IPS DF 19.7 (cell line): ENCODE measurements at regions not wholly inside any gene's neighbourhood (a gene's known extent, or its start where the extent isn't known, plus 50 kb on each side); places are given as distances from the start of the nearest gene placed in this dataset.
"Not testable (repeated sequence)": the region's sequence is repeated elsewhere in the genome, so short reads cannot be mapped to it uniquely, and the experiment has no call there.

Source experiments
- DNase-seq: peaks from one replicate; pipeline ENCODE4 v3.0.0-alpha.2; 2013; ENCODE audit warnings: low read depth, low spot score

DNA sequence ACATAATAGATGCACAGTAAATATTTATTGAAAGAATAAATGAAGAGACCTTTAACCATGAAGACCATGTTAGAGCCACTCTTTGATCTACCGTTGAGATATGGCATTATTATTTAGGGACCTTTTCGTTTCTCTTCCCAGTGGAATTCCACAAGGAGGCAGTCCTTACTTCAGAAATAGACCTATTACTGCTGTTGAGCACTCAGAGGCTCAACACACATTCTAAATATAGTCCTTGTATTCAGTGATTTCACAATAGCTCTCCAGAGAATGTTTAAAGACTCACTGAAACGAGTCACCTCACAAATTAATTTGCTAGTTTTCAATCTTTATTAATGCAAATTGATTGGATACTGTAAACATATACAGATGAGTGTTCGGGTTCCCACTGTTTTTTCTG lies 603.8 kb downstream of the CDH8 start:
- DNase-seq, result no peak

DNA sequence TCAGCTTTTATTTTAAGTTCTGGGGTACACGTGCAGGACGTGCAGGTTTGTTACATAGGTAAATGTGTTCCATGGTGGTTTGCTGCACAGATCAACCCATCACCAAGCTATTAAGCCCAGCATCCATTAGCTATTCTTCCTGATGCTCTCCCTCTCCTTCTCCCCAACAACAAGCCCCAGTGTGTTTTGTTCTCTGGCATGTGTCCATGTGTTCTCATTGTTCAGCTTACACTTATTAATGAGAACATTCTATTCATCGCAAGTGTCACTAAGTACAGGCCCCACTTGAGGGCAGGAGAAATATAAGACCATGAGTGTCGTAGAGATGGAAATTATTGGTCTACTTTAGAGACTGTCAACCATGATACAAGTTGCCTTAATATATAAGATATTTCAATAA lies 615.1 kb downstream of the CDH8 start:
- DNase-seq, result no peak

DNA sequence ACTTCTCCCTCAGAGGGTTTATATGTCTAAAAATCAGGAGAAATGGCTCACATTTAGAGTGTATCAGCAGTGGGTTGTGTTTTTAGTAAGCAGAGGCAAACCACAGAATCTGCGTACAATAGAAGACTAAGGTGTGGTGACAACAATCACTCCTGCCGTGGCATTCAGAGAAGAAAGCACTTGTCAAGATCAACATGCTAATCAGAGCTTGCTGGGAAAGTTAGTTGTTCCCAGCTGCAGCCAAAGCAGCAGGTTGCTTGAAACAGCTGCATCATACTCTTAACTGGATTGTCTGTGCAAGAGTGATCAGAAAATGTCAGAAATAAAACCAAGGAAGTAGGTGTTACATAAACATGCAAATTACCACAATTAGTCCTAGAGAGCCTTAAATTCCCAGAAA lies 616.4 kb downstream of the CDH8 start:
- no peak for DNase-seq

DNA sequence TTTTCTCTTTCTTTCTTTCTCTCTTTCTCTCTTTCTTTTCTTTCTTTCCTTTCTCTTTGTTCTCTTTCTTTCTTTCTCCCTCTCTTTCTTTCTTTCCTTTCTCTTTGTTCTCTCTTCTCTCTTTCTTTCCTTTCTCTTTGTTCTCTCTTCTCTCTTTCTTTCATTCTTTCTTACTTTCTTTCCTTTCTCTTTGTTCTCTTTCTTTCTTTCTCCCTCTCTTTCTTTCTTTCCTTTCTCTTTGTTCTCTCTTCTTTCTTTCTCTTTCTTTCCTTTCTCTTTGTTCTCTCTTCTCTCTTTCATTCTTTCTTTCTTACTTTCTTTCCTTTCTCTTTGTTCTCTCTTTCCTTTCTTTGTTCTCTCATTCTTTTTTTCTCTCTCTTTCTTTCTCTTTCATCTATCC lies 617.4 kb downstream of the CDH8 start:
- not testable (repeated sequence) for DNase-seq

DNA sequence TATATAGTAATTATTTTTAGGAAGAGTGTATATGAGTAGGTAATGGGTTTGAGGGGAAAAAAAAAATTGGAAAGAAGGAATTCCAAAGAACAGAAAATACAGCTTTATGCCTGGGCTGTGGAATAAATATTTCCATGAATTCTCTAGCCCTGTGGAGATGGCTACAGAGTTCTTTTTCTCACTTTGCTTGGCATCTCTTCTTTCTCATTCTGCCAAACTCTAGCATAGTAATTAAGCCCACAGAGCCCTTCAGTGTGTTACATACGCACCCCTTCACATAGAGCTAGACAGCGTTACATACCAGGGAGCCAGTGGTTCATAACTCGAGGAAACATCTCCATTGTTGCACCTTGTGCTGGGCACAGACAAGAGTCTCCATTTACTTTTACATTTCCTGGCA lies 621.1 kb downstream of the CDH8 start:
- DNase-seq, result no peak

DNA sequence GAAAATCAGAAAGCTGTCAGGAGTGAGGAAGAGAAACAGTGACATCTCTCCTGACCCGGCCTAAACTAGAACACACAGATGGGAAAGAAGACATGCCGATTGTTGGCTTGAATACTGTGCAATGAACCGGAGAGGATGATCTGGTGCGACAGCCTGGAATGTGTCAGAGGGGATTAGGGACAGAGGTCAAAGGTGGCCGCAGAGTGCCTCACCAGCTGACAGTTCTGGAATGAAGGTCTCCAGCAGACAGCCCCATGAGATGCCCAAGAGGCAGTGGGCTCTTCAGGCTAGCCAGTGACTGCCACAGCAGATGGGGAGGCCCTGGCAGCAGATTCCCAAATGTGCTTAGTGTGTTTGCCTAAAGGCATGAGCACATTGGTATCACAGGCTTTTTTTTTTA lies 623.2 kb downstream of the CDH8 start:
- no peak for DNase-seq

DNA sequence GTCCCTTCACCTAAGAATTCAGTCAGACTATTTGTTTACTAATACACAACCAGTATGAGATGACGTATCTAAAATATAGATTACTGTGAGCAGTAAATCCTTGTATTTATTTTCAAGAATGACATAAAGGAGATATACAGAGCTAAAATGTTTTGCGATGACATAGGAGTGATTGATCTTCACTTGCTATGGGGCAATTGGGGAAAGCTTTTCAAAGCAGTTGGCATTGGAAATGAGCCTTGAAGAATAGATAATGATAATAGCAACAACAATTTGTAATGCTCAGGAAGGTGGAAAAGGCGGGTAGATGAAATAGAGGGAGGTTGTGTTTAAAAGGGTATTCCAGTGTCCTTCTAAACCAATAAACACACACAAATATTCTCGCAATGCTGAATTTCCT lies 623.7 kb downstream of the CDH8 start:
- DNase-seq, result no peak

DNA sequence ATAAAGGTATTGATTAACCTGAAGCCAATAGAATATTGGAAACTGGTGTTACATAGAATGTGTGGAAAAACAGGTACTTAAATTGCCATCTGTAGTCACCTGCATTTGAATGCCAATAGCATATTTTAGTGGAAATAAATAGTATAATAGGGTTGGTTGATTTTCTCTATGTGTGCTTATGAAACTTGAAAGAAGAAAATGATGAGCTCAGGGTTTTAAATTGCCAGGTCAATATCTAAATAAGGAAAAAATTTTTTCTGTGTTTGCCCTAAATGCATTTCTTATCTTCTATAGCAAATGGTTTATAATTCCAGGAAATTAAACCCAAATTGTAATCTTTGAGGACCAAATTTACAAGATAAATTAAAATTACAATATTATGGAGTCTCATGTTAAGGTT lies 626.6 kb downstream of the CDH8 start:
- DNase-seq, result no peak

DNA sequence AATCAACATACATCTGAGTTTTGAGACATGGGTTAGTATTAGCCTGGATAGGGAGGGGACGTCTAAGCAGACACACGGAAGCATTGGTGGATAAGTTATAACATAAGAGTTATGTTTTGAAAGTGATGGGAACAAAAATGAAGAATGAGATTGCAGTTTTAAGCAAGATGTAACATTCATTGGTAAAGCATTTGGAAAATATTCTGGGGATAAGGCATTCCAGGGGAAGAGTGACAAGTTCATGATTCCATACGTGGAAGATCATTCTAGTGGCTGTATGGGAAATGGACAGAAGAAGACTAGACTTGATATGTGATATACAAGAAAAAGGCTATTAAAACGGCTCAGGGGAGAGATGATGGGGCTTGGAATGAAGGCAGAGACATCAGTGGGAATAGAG lies 632.9 kb downstream of the CDH8 start:
- no peak for DNase-seq

DNA sequence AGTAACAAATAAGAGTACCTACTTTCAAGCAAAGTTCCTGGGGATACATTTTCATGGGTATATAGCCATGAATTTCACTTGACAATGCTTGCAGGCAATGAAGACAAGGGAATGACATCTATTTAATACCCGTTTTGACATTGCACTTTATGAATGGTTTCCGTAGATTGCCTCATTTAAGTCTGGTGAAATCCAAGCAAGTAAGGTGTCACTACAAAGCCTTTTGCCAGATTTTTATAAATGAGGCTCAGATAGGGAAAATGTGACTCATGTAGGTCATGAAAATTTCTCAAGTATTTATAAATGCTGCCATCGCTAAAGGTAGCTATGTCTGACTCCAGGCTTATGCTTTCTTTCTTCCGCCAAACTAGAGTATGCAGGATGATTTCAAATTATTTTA lies 644.3 kb downstream of the CDH8 start:
- DNase-seq, result no peak

DNA sequence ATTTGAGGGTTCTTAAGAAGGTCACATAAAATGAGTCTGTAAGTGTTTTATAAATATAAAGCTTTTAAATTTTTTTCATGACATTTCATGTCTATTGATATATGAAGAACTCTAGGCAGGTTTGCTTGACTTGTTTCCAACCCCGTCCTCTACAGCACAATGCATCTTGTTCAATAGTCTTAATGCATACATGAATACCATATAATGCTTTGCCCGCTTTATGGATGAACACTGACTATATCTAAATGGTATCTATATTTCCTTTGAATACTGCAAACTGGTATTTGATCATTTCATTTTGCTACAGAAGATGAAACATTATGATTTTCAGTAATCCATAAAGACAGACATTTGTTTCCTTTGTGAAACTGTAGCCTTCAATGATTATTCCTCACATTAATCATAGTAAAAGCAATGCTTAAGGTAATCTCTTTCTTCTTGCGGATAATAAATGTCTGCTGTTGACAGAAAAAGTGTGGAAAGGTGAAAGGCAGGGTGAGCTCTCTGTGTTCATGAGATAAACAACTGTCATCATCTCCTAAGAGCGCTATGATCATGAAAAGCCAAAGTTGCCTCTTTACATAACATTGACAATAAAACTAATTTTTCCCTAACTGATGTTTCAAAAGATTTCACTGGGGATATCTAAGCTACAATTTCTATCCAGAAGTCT lies 645.1 kb downstream of the CDH8 start:
- no peak for DNase-seq

DNA sequence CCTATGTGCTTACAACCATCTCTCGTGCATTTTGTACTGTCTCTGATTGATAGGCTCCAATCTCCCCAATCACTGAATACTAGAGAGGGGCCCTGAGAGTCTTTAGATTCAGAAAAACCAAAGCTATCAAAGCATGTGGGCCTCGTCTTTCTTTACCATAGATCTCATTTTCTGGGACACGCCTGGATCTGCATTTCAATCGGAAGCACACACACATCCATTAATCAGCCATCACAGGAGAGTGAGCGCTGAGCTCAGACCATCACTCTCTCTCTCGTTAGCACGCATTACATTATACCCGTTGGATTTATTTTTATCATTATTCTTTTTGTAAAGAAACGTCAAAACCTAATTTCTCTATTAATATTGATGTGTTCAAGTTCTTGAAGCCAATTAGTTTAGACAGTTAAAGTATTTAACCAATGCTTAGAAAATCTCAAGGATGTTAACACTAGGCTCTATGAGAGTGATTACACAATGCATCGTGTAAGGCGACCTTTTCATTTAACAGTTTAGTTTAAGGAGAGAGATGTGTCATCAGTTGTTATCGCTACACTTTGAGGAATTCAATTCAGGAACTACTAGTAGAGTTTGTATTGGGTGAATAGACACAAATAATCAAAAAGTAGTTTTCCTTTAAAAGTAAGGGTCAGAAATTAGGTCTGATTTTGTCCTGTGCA lies 650.7 kb downstream of the CDH8 start:
- no peak for DNase-seq

DNA sequence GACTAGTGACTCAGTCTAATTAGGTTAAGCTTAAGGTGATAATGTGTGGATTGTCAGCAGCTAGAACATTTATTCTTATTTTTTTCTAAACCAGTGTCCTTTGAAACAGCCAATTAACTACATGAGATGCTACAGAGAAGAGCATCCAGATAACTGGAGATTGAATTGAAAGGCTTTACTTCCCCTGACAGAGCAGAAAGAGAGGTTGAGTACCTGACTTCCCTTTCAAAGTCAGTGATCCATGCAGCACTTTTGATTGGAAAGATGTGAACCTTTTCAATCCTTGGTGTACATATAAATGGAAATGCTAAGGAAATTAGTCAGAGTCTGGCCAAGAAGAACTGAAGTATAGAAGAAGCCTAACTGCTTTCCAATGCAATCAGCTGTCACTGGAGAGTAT lies 653.8 kb downstream of the CDH8 start:
- DNase-seq, result no peak

DNA sequence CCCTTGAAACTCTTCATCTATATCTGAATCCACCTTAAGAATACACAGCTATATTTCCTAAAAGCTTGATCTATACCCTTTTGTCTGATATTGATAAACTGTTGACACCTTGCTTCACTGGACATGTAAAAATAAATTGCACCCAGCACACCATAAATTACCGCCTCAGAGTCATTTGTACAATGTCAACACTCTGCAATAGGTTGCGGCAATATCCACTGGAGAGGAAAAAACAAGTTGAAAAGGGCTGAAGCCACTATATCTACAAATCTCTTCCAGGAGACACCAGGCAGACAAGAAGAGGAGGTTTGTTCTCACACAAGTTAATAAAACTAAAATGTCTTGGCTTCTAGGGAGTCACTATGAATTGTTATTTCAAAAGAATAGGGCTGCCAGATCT lies 656.9 kb downstream of the CDH8 start:
- DNase-seq, result no peak

DNA sequence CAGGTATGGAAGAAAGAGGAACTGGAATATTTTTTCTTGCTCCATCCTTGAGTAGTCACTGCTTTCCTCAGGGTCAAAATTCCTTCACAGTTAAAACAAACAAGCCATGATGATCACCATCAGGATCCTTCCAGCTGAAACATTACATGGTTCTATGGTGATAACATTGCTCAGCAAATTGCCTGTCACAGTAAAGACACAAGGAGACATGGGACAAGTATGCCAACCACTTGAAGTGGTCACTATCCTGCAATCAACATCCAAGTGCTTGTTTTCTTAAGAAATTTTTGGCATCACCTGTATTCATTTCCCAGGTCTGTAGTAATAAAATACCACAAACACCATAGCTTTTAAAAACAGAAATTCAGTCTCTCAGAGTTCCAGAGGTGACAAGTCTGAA lies 662.2 kb downstream of the CDH8 start:
- DNase-seq, result no peak

DNA sequence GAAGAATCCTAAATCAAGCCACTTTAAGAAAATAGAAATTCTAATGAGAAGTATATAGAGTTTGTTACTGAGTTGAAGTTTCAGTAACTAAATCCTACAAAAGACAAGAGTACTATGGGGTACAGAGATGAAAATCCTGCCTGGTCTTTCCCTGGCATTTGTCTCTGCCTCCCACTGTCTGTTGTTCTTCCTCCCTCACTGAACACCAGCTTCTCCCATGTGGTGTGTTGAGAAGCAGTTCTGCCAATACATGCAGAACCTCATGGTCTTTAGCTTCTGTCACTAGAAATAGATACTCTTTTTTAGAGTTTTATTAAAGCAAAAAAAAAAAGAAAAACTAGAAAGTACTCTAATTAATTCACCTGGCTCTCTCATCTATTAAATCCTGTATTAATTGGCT lies 664.4 kb downstream of the CDH8 start:
- DNase-seq, result no peak

DNA sequence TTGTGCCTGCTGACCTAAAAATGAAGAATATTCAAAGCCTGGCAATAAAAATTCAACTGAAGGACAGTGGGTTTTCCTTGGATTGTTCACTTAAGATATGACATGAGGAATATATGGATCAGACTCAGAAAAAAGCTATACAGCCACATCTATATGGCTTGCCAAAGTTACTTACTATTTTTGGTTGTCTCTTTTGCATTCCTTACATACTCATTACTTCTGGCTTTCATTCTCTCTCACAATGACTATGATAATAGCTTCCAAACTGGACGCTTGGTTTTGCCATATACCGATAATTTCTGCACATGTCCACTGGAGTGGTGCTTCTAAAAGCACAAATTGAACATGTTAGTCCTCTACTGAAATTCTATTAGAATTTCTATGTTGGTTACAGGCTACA lies 664.9 kb downstream of the CDH8 start:
- no peak for DNase-seq

DNA sequence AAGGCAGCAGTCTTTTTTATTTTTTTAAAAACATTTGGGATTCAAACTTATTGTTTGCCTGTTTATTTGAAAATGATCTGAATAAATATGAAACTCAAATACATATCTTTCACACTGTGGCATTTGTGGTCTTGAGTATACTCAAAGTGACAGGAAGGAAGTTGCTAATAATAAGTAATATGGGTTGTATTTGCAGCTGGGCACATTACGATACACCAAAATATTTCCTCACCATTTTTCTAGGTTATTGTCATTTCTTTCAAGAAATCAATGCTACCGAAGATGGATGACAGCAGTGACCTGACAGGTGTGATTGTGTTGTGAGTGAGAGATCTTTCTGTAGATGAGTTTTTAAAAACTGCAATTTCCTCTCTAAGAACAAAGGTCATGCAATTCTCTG lies 665.7 kb downstream of the CDH8 start:
- DNase-seq, result no peak

DNA sequence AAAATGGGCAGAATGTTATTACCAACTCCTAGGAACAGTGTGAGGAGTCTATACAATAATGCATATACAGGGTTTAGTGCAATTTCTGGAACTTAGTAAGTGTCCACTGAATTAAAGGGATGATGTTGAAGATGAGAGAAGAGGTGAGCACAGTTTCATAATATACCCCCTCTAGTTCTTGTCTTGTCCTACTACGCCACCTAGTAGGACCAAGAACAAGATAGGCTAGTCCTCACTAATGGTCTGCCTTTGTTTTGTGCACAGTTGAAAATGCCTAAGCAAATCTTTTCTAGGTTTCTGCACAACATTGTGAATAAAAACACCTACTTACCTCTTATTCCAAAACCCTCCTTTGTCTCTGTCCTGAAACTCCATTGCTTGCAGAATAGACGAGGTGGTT lies 670.2 kb downstream of the CDH8 start:
- DNase-seq, result no peak

DNA sequence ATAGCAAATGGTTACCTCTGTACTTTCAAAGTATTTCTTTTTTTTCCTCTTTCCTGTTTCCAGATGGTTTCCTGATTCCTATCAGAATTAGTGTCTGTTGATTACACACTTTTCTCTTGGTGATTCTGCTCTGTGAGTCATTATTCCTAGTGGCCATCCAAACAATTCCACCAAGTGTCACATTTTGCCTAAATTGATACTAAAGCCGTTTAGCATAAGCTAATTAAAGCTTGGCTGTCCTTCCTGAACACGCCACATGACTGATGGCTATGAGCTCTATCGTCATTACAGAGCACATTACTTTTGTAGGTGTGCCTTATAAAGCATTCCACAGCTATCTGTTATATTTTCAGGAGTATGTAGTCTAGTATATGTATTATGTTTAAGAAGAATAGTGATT lies 671.2 kb downstream of the CDH8 start:
- DNase-seq, result no peak

DNA sequence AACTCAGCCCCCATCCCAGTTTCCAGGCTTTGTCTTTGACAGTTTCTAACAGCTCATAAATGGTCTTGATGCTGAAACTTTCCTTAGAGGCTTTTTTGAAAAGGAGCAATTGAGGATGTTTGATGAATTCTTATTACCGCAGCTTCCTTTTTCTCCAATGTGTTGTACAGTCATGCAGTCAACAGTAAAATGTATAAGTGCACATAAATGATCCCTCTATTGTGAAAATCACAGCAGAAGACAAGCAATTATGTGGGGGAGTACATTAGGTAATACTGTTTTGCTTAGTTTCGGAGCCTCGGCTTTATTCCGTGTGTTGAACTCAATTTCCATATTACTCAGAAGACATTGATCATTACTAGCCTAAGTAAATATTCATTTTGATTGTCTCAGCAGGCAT lies 673.7 kb downstream of the CDH8 start:
- no peak for DNase-seq

DNA sequence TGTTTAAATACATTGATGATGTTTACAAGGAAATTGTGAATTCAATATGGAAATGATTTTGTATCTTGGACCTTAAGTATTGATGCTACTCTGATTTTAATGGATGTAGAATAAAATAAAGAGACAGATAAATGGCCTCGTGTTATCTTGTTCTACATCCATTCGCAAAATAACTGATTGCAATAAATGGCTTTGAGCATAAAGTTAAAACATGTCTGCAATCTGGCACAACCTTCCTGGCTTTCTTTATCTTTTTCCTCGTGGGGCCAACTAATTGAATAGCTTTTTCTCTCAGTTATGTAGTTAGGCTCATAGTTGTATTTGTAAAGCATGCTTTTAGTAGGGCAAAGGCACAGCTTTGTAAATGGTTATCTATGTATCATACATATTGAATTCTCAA lies 691.4 kb downstream of the CDH8 start:
- no peak for DNase-seq

DNA sequence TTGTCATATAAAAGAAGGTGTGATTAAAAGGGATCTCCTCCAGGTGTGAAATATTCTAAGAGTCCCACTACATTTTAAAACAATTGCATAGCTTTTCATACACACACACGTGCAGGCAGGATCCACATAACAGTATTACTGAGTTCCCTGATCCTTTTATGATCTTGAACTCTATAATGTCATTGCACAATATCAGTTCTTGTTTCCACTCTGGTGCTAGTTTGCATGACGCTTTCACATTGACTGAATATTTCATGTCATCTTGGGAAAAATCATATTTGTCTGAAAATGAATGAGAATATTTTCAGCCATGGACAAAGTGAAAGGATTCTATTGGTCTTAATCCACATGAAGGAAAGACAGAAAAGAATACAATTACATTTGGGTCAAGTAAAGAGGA lies 703.8 kb downstream of the CDH8 start:
- no peak for DNase-seq

DNA sequence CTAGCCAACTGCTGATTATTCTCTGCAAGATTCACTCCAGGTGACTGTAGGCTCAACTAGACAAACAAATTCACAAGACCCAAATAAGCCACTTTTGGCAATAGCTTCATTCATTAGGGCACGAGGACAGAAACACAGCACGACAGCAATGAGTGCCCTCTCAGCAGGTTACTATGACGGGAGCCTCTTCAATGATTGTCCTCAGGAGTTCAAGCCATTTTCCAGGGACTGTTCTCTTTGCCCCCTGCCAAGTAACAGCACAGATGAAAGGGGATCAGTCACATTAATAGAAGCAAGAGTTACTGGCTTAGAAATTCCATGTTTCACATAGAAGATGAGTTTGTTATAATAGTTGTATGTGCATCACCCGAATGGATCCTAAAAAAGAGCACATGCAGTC lies 712.2 kb downstream of the CDH8 start:
- no peak for DNase-seq
